HEK293T (cell line): ENCODE measurements at regions not wholly inside any gene's neighbourhood (a gene's known extent, or its start where the extent isn't known, plus 50 kb on each side); places are given as distances from the start of the nearest gene placed in this dataset.

Experiments used
- CTCF ChIA-PET: fragments of 350-600 bp; formaldehyde crosslinking; extraction: SDS; loops from one replicate; lab custom pipeline; 2021; ENCODE audit warnings: antibody characterized with exemption, inconsistent platforms; lab: Yijun Ruan, JAX
- POLR2A ChIA-PET: fragments of 350-600 bp; formaldehyde crosslinking; extraction: SDS; loops from one replicate; lab custom pipeline; 2020; ENCODE audit warnings: antibody characterized with exemption, inconsistent platforms; lab: Yijun Ruan, JAX
- DNase-seq: peaks from one replicate; pipeline ENCODE4 v3.0.0; 2012; ENCODE audit warnings: mixed read lengths; ENCODE audit errors: extremely low spot score
- ARNT ChIP-seq: fragments of 450-650 bp; IDR thresholded peaks from 2 replicates; pipeline ENCODE4 v1.6.1; 2017; ENCODE audit warnings: mild to moderate bottlenecking
- BHLHE40 ChIP-seq: fragments of 450-650 bp; IDR thresholded peaks from 2 replicates; pipeline ENCODE4 v1.6.1; 2016; ENCODE audit warnings: mild to moderate bottlenecking, moderate library complexity, borderline replicate concordance
- CTBP1 ChIP-seq: fragments of 450-650 bp; IDR thresholded peaks from 2 replicates; pipeline ENCODE4 v1.6.1; 2016; ENCODE audit warnings: borderline replicate concordance
- ELF4 ChIP-seq: fragments of 450-650 bp; IDR thresholded peaks from 2 replicates; pipeline ENCODE4 v1.6.1; 2017; ENCODE audit warnings: antibody characterized with exemption
- FOXA1 ChIP-seq: fragments of 450-650 bp; IDR thresholded peaks from 2 replicates; pipeline ENCODE4 v1.6.1; 2016; ENCODE audit warnings: mild to moderate bottlenecking
- FOXK2 ChIP-seq: fragments of 450-650 bp; IDR thresholded peaks from 2 replicates; pipeline ENCODE4 v1.6.1; 2016; ENCODE audit warnings: mild to moderate bottlenecking
- FOXM1 ChIP-seq: fragments of 450-650 bp; IDR thresholded peaks from 2 replicates; pipeline ENCODE4 v1.6.1; 2017; ENCODE audit warnings: mild to moderate bottlenecking, borderline replicate concordance
- HDGF ChIP-seq: fragments of 450-650 bp; IDR thresholded peaks from 2 replicates; pipeline ENCODE4 v1.6.1; 2017; ENCODE audit warnings: antibody characterized with exemption, borderline replicate concordance
- L3MBTL2 ChIP-seq: fragments of 450-650 bp; conservative IDR thresholded peaks from 2 replicates; pipeline ENCODE4 v1.6.1; 2016; ENCODE audit warnings: mild to moderate bottlenecking
- LEF1 ChIP-seq: fragments of 450-650 bp; IDR thresholded peaks from 2 replicates; pipeline ENCODE4 v1.6.1; 2017; ENCODE audit warnings: mild to moderate bottlenecking, borderline replicate concordance
- NFRKB ChIP-seq: fragments of 450-650 bp; IDR thresholded peaks from 2 replicates; pipeline ENCODE4 v1.6.1; 2016; ENCODE audit warnings: mild to moderate bottlenecking, moderate library complexity
- PKNOX1 ChIP-seq: fragments of 450-650 bp; IDR thresholded peaks from 2 replicates; pipeline ENCODE4 v1.6.1; 2016
- SP1 ChIP-seq: fragments of 450-650 bp; IDR thresholded peaks from 2 replicates; pipeline ENCODE4 v1.6.1; 2017
- SUZ12 ChIP-seq: fragments of 450-650 bp; IDR thresholded peaks from 2 replicates; pipeline ENCODE4 v1.6.1; 2016; ENCODE audit warnings: mild to moderate bottlenecking
- TARDBP ChIP-seq: fragments of 450-650 bp; IDR thresholded peaks from 2 replicates; pipeline ENCODE4 v1.6.1; 2016
- ZNF384 ChIP-seq: fragments of 450-650 bp; IDR thresholded peaks from 2 replicates; pipeline ENCODE4 v1.6.1; 2016

DNA sequence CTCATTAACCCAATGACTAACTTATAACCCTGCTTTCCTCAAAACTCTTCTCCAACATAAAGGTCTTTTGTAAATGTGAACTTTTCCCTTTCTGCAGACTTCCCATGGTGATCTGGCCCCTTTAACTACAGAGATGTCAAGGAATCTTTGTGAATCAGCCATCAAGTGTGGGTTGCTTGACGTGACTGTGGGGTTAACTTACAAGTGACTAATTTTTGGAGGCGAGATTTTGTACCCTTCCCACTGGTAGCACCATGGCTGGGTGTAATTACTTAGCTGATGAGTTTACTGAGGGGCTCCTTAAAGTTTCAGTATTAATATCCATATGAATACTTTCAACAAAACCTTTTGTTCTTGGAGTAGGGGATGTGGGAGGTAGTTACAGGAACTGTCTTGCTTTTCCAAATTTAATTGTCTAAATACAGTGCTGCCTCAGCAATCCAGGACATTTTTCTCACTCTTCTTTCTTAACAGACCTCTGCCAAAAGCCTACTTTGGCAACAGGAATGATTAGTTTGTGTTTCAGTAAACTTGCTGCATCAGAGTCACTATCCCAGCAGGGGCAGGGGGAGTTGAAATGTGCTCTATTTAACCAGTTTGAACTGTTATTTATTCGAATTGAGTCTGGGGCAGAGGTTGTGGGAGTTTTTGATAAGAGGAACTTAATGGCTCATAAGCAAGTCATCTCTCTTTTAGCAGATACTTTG is 217.3 kb upstream of the FGGY start:
- ChIA-PET POLR2A (no interaction called here), CTCF (interaction anchor here (0.6 kb wide), 1 partner anchor 41 kb away, joined by 5 read pairs; no protein-coding TSS in a partner anchor)
- DNase-seq: no peak
- TF ChIP-seq SP1 (no peak), TARDBP (no peak), PKNOX1 (no peak), CTBP1 (no peak), FOXK2 (no peak), FOXA1 (no peak), ARNT (no peak), NFRKB (no peak), ZNF384 (no peak), SUZ12 (no peak), LEF1 (no peak), FOXM1 (no peak), BHLHE40 (no peak), ELF4 (no peak)

DNA sequence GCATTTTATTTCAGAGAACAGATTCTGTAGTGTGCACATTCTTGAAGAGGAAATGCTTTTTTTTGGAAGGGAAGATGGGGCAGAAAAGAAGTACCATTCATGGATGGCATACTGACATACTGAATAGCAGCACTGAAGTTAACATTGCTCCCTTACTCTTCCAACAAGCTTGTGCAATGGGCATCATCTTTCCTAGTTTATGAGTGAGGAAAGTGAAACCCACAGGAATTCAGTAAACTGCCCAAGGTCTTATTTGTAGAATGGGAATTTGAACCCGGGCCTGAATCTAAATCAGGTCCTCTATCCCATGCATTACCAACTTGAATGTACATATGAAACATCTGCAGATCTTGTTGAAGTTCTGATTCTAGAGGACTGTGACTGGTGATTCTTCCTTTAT is 215.7 kb upstream of the FGGY start:
- CTCF ChIA-PET: no interaction called here
- no peak for TF ChIP-seq FOXA1
- no peak for TF ChIP-seq FOXM1
- no peak for TF ChIP-seq FOXK2
- TF ChIP-seq SUZ12: no peak
- TF ChIP-seq L3MBTL2: no peak
- no peak for TF ChIP-seq CTBP1
- DNase-seq: no peak
- POLR2A ChIA-PET: no interaction called here

DNA sequence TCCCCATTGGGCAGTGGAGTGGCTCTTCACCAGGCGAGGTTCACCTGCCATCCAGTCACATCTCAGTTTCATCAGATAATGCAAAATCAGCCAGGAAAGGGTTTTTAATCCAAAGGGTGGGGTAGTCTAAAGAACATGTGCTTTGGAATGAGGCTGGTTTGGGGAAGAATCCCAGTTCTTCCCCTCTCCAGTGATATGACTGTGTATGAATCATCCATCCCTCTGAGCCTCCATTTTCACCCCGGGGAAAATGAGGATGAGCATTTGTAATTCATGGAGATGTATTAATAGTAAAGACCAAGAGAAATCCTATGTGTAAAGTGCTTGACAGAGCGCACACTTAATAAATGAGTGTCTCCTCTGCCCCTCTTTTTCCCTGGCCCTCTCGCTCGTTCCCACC is 215.1 kb upstream of the FGGY start:
- CTCF ChIA-PET: no interaction called here
- POLR2A ChIA-PET: no interaction called here
- TF ChIP-seq LEF1 (no peak), SP1 (no peak), ZNF384 (no peak), L3MBTL2 (no peak), FOXM1 (no peak), HDGF (no peak), BHLHE40 (no peak), CTBP1 (no peak), TARDBP (no peak), NFRKB (no peak), ARNT (no peak), FOXK2 (no peak), FOXA1 (no peak), ELF4 (no peak), PKNOX1 (no peak), SUZ12 (no peak)
- DNase-seq: no peak

- POLR2A ChIA-PET: no interaction called here
- CTCF ChIA-PET: interaction anchor here (0.7 kb wide), 1 partner anchor 87 kb away, joined by 3 read pairs; no protein-coding TSS in a partner anchor
- no peak for TF ChIP-seq TARDBP
- no peak for TF ChIP-seq ARNT
- no peak for TF ChIP-seq FOXK2
- TF ChIP-seq CTBP1: no peak
- TF ChIP-seq FOXM1: no peak
- TF ChIP-seq ZNF384: no peak
- no peak for TF ChIP-seq FOXA1
- TF ChIP-seq NFRKB: no peak
- TF ChIP-seq HDGF: no peak
- TF ChIP-seq L3MBTL2: no peak
- TF ChIP-seq BHLHE40: no peak
- TF ChIP-seq LEF1: no peak
- TF ChIP-seq ELF4: no peak
- TF ChIP-seq SUZ12: no peak
- TF ChIP-seq SP1: no peak
- TF ChIP-seq PKNOX1: no peak
- no peak for DNase-seq
Measured at GRCh38 chr1:59083946-59084865, 212.7 kb upstream of the FGGY start.

DNA sequence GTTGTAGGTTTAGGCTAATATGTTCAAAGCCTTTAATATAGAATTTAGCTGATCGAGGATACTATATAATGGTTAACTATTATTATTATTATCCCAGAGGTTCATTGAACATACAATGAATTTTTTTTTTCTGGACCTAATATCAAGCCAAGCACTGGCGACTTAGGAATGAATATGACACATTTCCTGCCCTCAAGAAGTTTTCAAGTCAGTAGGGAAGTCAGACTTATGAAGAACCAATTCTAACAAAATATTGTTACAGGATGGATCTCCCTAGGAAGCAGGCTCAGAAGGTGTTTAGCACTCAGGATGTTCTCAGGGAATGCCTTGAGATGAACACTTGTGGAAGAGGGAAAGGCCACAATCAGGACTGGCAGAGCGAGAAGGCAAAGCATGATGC is 211.8 kb upstream of the FGGY start:
- CTCF ChIA-PET: no interaction called here
- POLR2A ChIA-PET: no interaction called here
- TF ChIP-seq ZNF384 (no peak), BHLHE40 (no peak), LEF1 (no peak)
- no peak for DNase-seq
